Upper lobe of right lung (tissue), 1 donor: ENCODE measurements at regions not wholly inside any gene's neighbourhood (a gene's known extent, or its start where the extent isn't known, plus 50 kb on each side); places are given as distances from the start of the nearest gene placed in this dataset.
A peak's percentile ranks its signal among the peaks of the same experiment; 100 is the strongest.

Source experiments
- ATAC-seq: fragments of 200-7000 bp; cut with Tn5 transposase; one replicate; pipeline ENCODE4 v1.9.1; 2020; ENCODE audit warnings: mild to moderate bottlenecking, moderate library complexity
- DNase-seq: peaks from one replicate; pipeline ENCODE4 v3.0.0-alpha.2; 2020
- H3K27ac ChIP-seq: fragments of 200-600 bp; one replicate; pipeline ENCODE4 v1.8.0; 2022
- H3K27me3 ChIP-seq: fragments of 200-600 bp; one replicate; pipeline ENCODE4 v1.8.0; 2022; ENCODE audit warnings: mild to moderate bottlenecking
- H3K36me3 ChIP-seq: fragments of 200-600 bp; one replicate; pipeline ENCODE4 v1.8.0; 2022
- H3K4me1 ChIP-seq: fragments of 200-600 bp; one replicate; pipeline ENCODE4 v1.8.0; 2022
- H3K4me3 ChIP-seq: fragments of 200-600 bp; one replicate; pipeline ENCODE4 v1.8.0; 2022; ENCODE audit warnings: mild to moderate bottlenecking
- H3K9me3 ChIP-seq: fragments of 200-600 bp; one replicate; pipeline ENCODE4 v1.8.0; 2022
- CTCF ChIP-seq: fragments of 200-600 bp; IDR thresholded peaks from one replicate; pipeline ENCODE4 v1.8.0; 2022; ENCODE audit warnings: antibody characterized with exemption
- intact Hi-C: fragments of 100-400 bp; cut with DNase I; formaldehyde crosslinking; loops from one replicate; pipeline ENCODE4 v1.11.0; 2022
- donor health status: DM: no; HTN: yes; CAD: no; lungs with severe emphysema.

DNA sequence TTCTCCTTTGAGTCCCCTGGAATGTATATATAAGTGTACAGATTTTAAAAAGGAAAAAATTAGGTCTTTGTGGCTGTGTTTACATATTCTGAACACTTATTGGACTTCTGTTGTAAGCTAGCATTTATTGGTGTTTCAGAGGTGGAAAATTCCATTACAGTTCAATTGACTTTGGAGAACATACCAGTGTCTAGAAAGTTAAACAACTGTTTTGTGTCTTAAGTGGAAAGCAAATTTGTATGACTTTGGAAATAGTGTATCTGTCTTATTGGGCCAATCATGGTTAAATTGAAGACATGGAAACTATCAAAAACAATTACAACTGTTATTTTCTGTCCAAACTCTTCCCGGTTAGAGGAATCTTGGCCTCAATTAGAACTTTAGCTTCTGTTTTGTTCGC is 265.0 kb upstream of the C2CD4B start:
- Histone ChIP-seq H3K4me1 (no peaks in the 10 kb centered on the region), H3K36me3 (no peaks in the 10 kb centered on the region), H3K27me3 (no peaks in the 10 kb centered on the region), H3K27ac (no peak overlapping the region), H3K4me3 (no peak overlapping the region), H3K9me3 (no peaks in the 10 kb centered on the region)
- intact Hi-C loops = no loop called here
- TF ChIP-seq CTCF = no peak
- DNase-seq = no peak
- ATAC-seq = no peak

DNA sequence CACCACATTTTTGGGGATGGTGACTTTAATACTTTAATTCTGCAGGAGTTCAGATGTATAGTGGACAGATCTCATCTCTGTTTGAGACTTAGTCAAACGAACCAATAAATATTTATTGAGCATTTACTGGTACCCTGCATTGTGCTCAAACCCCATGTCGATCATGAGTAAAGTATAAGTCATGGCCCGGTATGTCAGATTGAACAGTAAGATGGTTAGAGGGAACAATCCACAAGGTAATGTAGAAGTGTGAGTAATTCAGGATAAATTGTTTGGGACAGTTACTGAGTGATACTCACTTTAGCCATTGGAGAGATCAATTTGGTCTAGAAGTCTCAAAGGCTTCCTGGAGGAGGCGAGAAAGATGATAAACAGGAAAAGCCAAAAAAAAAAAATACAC is 265.5 kb upstream of the C2CD4B start:
- Histone ChIP-seq H3K27ac (no peak overlapping the region), H3K36me3 (no peaks in the 10 kb centered on the region), H3K4me1 (no peaks in the 10 kb centered on the region), H3K4me3 (no peak overlapping the region), H3K9me3 (no peaks in the 10 kb centered on the region), H3K27me3 (no peaks in the 10 kb centered on the region)
- ATAC-seq (no peak), DNase-seq (no peak)
- no peak for TF ChIP-seq CTCF
- intact Hi-C loops = no loop called here

- intact Hi-C loops = no loop called here
- no peak overlapping the region for H3K27ac ChIP-seq
- no peaks in the 10 kb centered on the region for H3K9me3 ChIP-seq
- no peak overlapping the region for H3K4me3 ChIP-seq
- no peak for TF ChIP-seq CTCF
- H3K27me3 ChIP-seq = no peaks in the 10 kb centered on the region
- DNase-seq = no peak
- no peaks in the 10 kb centered on the region for H3K36me3 ChIP-seq
- no peaks in the 10 kb centered on the region for H3K4me1 ChIP-seq
- ATAC-seq = peak; percentile 26
Measured at GRCh38 chr15:62431008-62431797, 266.1 kb upstream of the C2CD4B start.

- Histone ChIP-seq H3K27ac (no peak overlapping the region), H3K9me3 (no peaks in the 10 kb centered on the region), H3K27me3 (no peaks in the 10 kb centered on the region), H3K4me1 (no peaks in the 10 kb centered on the region), H3K4me3 (no peak overlapping the region), H3K36me3 (no peaks in the 10 kb centered on the region)
- DNase-seq (no peak), ATAC-seq (no peak)
- TF ChIP-seq CTCF = no peak
- intact Hi-C loops = no loop called here
Measured at GRCh38 chr15:62431817-62432216, 266.7 kb upstream of the C2CD4B start.

GRCh38 chr15:62432702-62433398 is 267.8 kb upstream of the C2CD4B start:
- Histone ChIP-seq H3K4me3 (no peak overlapping the region), H3K9me3 (no peaks in the 10 kb centered on the region), H3K27ac (no peak overlapping the region), H3K36me3 (no peaks in the 10 kb centered on the region), H3K27me3 (no peaks in the 10 kb centered on the region), H3K4me1 (no peaks in the 10 kb centered on the region)
- intact Hi-C loops = no loop called here
- no peak for DNase-seq
- ATAC-seq = no peak
- no peak for TF ChIP-seq CTCF
